Endothelial cell of umbilical vein (primary cell): ENCODE measurements at regions not wholly inside any gene's neighbourhood (a gene's known extent, or its start where the extent isn't known, plus 50 kb on each side); places are given as distances from the start of the nearest gene placed in this dataset.

Source experiments
- BruUV-seq: library from RNA; stranded (reverse); fragments of 400-500 nt; replicated peaks from 2 replicates; lab custom pipeline; 2021; lab: Mats Ljungman, UMichigan
- CTCF ChIA-PET: fragments of 300-600, 350-600 bp; sonication (Branson Sonifier 250); formaldehyde crosslinking; loops from one replicate; lab custom pipeline; 2021; ENCODE audit warnings: antibody characterized with exemption, inconsistent platforms; lab: Charles Lee
- POLR2A ChIA-PET: fragments of 300-600, 350-600 bp; sonication (Branson Sonifier 250); formaldehyde crosslinking; loops from one replicate; lab custom pipeline; 2021; ENCODE audit warnings: antibody characterized with exemption, inconsistent platforms; lab: Charles Lee
- DNase-seq: peaks from one replicate; pipeline ENCODE4 v3.0.0-alpha.2; 2011; ENCODE audit warnings: low read depth, low spot score
- FAIRE-seq: peaks from 2 replicates; lab custom pipeline; 2011; peaks lifted over from hg19 to GRCh38; lab: Jason Lieb, UNC
- H2AFZ ChIP-seq: 2 replicates; pipeline ENCODE4 v1.6.0; 2012; ENCODE audit warnings: low read depth, low read length, control low read depth, inconsistent platforms
- H3K27ac ChIP-seq: 2 replicates; pipeline ENCODE4 v1.5.1; 2011; ENCODE audit warnings: low read depth, mild to moderate bottlenecking, control low read depth, low read length, moderate library complexity; ENCODE audit not compliant: insufficient read depth
- H3K27me3 ChIP-seq, 2 experiments: 2 replicates each; pipeline versions ENCODE4 v1.6.0 to v1.6.1; 2011; ENCODE audit warnings: low read length in 2 of 2, mixed read lengths in 1 of 2; ENCODE audit not compliant: control insufficient read depth in 2 of 2, insufficient read depth in 2 of 2
- H3K36me3 ChIP-seq, 2 experiments: 2 replicates in 1 of 2; 3 replicates in 1 of 2; pipeline ENCODE4 v1.5.1; 2011; ENCODE audit warnings: low read length in 2 of 2, mild to moderate bottlenecking in 1 of 2, moderate library complexity in 1 of 2; ENCODE audit not compliant: control insufficient read depth in 2 of 2, insufficient read depth in 2 of 2; ENCODE audit errors: extremely low read depth in 1 of 2
- H3K4me1 ChIP-seq: 3 replicates; pipeline ENCODE4 v1.5.1; 2011; ENCODE audit warnings: mild to moderate bottlenecking, low read length; ENCODE audit not compliant: control insufficient read depth, insufficient read depth; ENCODE audit errors: extremely low read depth
- H3K4me2 ChIP-seq: 2 replicates; pipeline ENCODE4 v1.6.1; 2011; ENCODE audit warnings: low read length, control low read depth, mixed read lengths; ENCODE audit not compliant: insufficient read depth
- H3K4me3 ChIP-seq, 3 experiments: fragments of 200-600 bp in 1 of 3; sonication (generic), shearing (Covaris generic) in 1 of 3; replicated peaks in 1 of 3; 2 replicates each; pipeline ENCODE4 v1.5.1; 2011 to 2016; ENCODE audit warnings: control low read depth in 3 of 3, low read length in 3 of 3, mild to moderate bottlenecking in 2 of 3, inconsistent platforms in 1 of 3, low read depth in 1 of 3, moderate library complexity in 1 of 3; ENCODE audit not compliant: insufficient read depth in 1 of 3
- H3K79me2 ChIP-seq: 2 replicates; pipeline ENCODE4 v1.6.0; 2012; ENCODE audit warnings: low read length, inconsistent platforms; ENCODE audit not compliant: control insufficient read depth, insufficient read depth
- H3K9ac ChIP-seq: replicated peaks from 2 replicates; pipeline ENCODE3; 2011; ENCODE audit warnings: low read length, control low read depth; ENCODE audit not compliant: insufficient read depth; ENCODE audit errors: extremely low read depth
- H3K9me1 ChIP-seq: replicated peaks from 3 replicates; pipeline ENCODE4 v1.6.0; 2011; ENCODE audit warnings: mild to moderate bottlenecking, low read length; ENCODE audit not compliant: control insufficient read depth, insufficient read depth; ENCODE audit errors: extremely low read depth
- H3K9me3 ChIP-seq: replicated peaks from 2 replicates; pipeline ENCODE4 v1.5.1; 2012; ENCODE audit warnings: low read length, inconsistent platforms; ENCODE audit not compliant: control insufficient read depth, insufficient read depth
- H4K20me1 ChIP-seq: replicated peaks from 2 replicates; pipeline ENCODE3; 2011; ENCODE audit warnings: mild to moderate bottlenecking, low read length; ENCODE audit not compliant: control insufficient read depth, insufficient read depth; ENCODE audit errors: extremely low read depth
- EZH2 ChIP-seq: IDR thresholded peaks from 2 replicates; pipeline ENCODE4 v1.6.1; 2012; ENCODE audit warnings: borderline replicate concordance, low read depth, mild to moderate bottlenecking, moderate library complexity, low read length, inconsistent platforms; ENCODE audit not compliant: severe bottlenecking
- FOS ChIP-seq: IDR thresholded peaks from 2 replicates; pipeline ENCODE4 v1.6.1; 2011; ENCODE audit warnings: mild to moderate bottlenecking, low read length, moderate library complexity, borderline replicate concordance; ENCODE audit not compliant: insufficient read depth
- GATA2 ChIP-seq: IDR thresholded peaks from 2 replicates; pipeline ENCODE4 v1.7.0; 2011; ENCODE audit warnings: low read depth, mild to moderate bottlenecking, moderate library complexity, mixed read lengths, low read length; ENCODE audit not compliant: insufficient read length, insufficient read depth
- JUN ChIP-seq: IDR thresholded peaks from 2 replicates; pipeline ENCODE4 v1.6.1; 2011; ENCODE audit warnings: borderline replicate concordance, low read depth; ENCODE audit not compliant: insufficient read length, insufficient read depth
- MAX ChIP-seq: IDR thresholded peaks from 2 replicates; pipeline ENCODE4 v1.6.1; 2011; ENCODE audit not compliant: insufficient read depth, insufficient read length
- MYC ChIP-seq: IDR thresholded peaks from one replicate; pipeline ENCODE4 v1.6.1; 2011; ENCODE audit warnings: mild to moderate bottlenecking, low read depth, low read length
- POLR2A ChIP-seq: IDR thresholded peaks from 2 replicates; pipeline ENCODE4 v1.6.1; 2012; ENCODE audit warnings: low read depth, mild to moderate bottlenecking, control low read depth, low read length
- POLR2AphosphoS5 ChIP-seq: IDR thresholded peaks from 2 replicates; pipeline ENCODE4 v1.6.1; 2012; ENCODE audit warnings: low read depth, mild to moderate bottlenecking, control low read depth, low read length, moderate library complexity; ENCODE audit not compliant: insufficient read depth
- dilution Hi-C: fragments of 300-500 bp; cut with MboI; formaldehyde crosslinking; loops from one replicate; pipeline ENCODE4 v1.15.0; 2019; ENCODE audit warnings: low sequenced_read_pairs; ENCODE audit not compliant: extremely low pct_ligation_motif_present
- intact Hi-C: fragments of 100-400 bp; cut with micrococcal nuclease; formaldehyde crosslinking; loops from one replicate; pipeline ENCODE4 v1.10.0; 2022
- TF ChIP-seq, protein P1 (sequence below), 2 donors: IDR thresholded peaks; 1 replicate in 1 of 2; 2 replicates in 1 of 2; pipeline ENCODE4 v1.5.1; 2011; ENCODE audit warnings: low read length in 2 of 2, mild to moderate bottlenecking in 2 of 2, moderate library complexity in 2 of 2, control low read depth in 1 of 2, inconsistent platforms in 1 of 2, low read depth in 1 of 2; ENCODE audit not compliant: insufficient read depth in 1 of 2; ENCODE audit errors: extremely low read depth in 1 of 2

GRCh38 chr12:124694250-124694649 lies 126.8 kb upstream of the NCOR2 start:
- Histone ChIP-seq H3K4me3 (no peak overlapping the region), H4K20me1 (no peaks in the 10 kb centered on the region), H3K79me2 (no peaks in the 10 kb centered on the region), H3K4me2 (no peak overlapping the region), H3K4me1 (peaks cover 15% of the 10 kb centered on the region), H3K27ac (peak overlapping the region; percentile 65), H3K9ac (peak overlapping the region; percentile 43), H3K9me1 (no peaks in the 10 kb centered on the region), H3K27me3 (peaks cover 0 to 1% of the 10 kb centered on the region in 2 experiments), H3K36me3 (no peaks in the 10 kb centered on the region), H3K9me3 (no peaks in the 10 kb centered on the region), H2AFZ (no peak overlapping the region)
- ChIA-PET CTCF (interaction anchor here (0.9 to 3.0 kb wide), 6 partner anchors 12 to 314 kb away, joined by 3 to 11 read pairs (median 4); partner anchors contain the start of gene NCOR2), POLR2A (interaction anchor here (1.0 kb wide), 1 partner anchor 46 kb away, joined by 3 read pairs; no protein-coding TSS in a partner anchor)
- dilution Hi-C loops (loop anchor here (25.0 kb wide), 1 partner anchor 132 kb away; the partner anchor contains the start of gene NCOR2), intact Hi-C loops (loop anchor here (2.0 kb wide), 1 partner anchor 67 kb away; no protein-coding TSS in a partner anchor)
- DNase-seq = no peak
- no peak for FAIRE-seq
- BruUV-seq = no TSS peak
- TF ChIP-seq FOS (no peak), POLR2AphosphoS5 (no peak), POLR2A (no peak), EZH2 (no peak), JUN (no peak), GATA2 (no peak), MAX (no peak), MYC (no peak)
- TF ChIP-seq, protein P1, sequence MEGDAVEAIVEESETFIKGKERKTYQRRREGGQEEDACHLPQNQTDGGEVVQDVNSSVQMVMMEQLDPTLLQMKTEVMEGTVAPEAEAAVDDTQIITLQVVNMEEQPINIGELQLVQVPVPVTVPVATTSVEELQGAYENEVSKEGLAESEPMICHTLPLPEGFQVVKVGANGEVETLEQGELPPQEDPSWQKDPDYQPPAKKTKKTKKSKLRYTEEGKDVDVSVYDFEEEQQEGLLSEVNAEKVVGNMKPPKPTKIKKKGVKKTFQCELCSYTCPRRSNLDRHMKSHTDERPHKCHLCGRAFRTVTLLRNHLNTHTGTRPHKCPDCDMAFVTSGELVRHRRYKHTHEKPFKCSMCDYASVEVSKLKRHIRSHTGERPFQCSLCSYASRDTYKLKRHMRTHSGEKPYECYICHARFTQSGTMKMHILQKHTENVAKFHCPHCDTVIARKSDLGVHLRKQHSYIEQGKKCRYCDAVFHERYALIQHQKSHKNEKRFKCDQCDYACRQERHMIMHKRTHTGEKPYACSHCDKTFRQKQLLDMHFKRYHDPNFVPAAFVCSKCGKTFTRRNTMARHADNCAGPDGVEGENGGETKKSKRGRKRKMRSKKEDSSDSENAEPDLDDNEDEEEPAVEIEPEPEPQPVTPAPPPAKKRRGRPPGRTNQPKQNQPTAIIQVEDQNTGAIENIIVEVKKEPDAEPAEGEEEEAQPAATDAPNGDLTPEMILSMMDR (IDR thresholded peaks at IDR 0.05; ENCODE audit: extremely low read depth in 1 of 2, insufficient read depth in 1 of 2, low read depth in 1 of 2, low read length in 2 of 2) = no peak
